AG04450 (cell line): ENCODE measurements at regions not wholly inside any gene's neighbourhood (a gene's known extent, or its start where the extent isn't known, plus 50 kb on each side); places are given as distances from the start of the nearest gene placed in this dataset.
A peak's percentile ranks its signal among the peaks of the same experiment; 100 is the strongest.
"Not testable (repeated sequence)": the region's sequence is repeated elsewhere in the genome, so short reads cannot be mapped to it uniquely, and the experiment has no call there.

ENCODE experiments used
- CTCF ChIA-PET: fragments of 300-600, 350-600 bp; formaldehyde crosslinking; extraction: SDS; loops from one replicate; lab custom pipeline; 2022; ENCODE audit warnings: antibody characterized with exemption, inconsistent platforms; lab: Charles Lee
- POLR2A ChIA-PET: fragments of 350-600 bp; formaldehyde crosslinking; extraction: SDS; loops from one replicate; lab custom pipeline; 2021; ENCODE audit warnings: antibody characterized with exemption, inconsistent platforms; lab: Yijun Ruan, JAX
- DNase-seq: peaks from one replicate; pipeline ENCODE4 v3.0.0-alpha.2; 2011; ENCODE audit warnings: low read depth, low spot score
- H3K27ac ChIP-seq: one replicate; pipeline ENCODE4 v1.5.1; 2012; ENCODE audit warnings: low read depth, low read length, control low read depth
- H3K27me3 ChIP-seq: one replicate; pipeline ENCODE4 v1.6.0; 2012; ENCODE audit warnings: low read length; ENCODE audit not compliant: control insufficient read depth, insufficient read depth
- H3K4me3 ChIP-seq: 2 replicates; pipeline ENCODE4 v1.5.1; 2011; ENCODE audit warnings: mild to moderate bottlenecking, low read depth, low read length, control low read depth
- H3K9me3 ChIP-seq: 2 replicates; pipeline ENCODE4 v1.5.1; 2012; ENCODE audit warnings: low read length; ENCODE audit not compliant: control insufficient read depth, insufficient read depth
- CTCF ChIP-seq: IDR thresholded peaks from 2 replicates; pipeline ENCODE4 v1.5.1; 2011; ENCODE audit warnings: low read depth, low read length, control low read depth, inconsistent platforms

- Histone ChIP-seq H3K9me3 (no peaks in the 10 kb centered on the region), H3K4me3 (no peak overlapping the region), H3K27ac (no peak overlapping the region), H3K27me3 (no peaks in the 10 kb centered on the region)
- POLR2A ChIA-PET: interaction anchor here (0.7 to 1.8 kb wide), 3 partner anchors 20 to 69 kb away, joined by 5 to 6 read pairs (median 6); no protein-coding TSS in a partner anchor
- no peak for DNase-seq
- no peak for TF ChIP-seq CTCF
- CTCF ChIA-PET: interaction anchor here (1.4 kb wide), 1 partner anchor 11 kb away, joined by 4 read pairs; no protein-coding TSS in a partner anchor
Observed at GRCh38 chr16:59634951-59635350, 900.8 kb upstream of the GOT2 start.

- DNase-seq: peak; percentile 38
- TF ChIP-seq CTCF: no peak
- Histone ChIP-seq H3K4me3 (no peak overlapping the region; the same call in 1 of the 2 replicates), H3K9me3 (no peaks in the 10 kb centered on the region), H3K27ac (peak overlapping the region; percentile 40), H3K27me3 (no peaks in the 10 kb centered on the region)
- ChIA-PET CTCF (interaction anchor here (1.3 to 1.4 kb wide), 2 partner anchors 11 to 99 kb away, joined by 4 read pairs; no protein-coding TSS in a partner anchor), POLR2A (interaction anchor here (0.7 to 1.8 kb wide), 5 partner anchors 19 to 68 kb away, joined by 3 to 6 read pairs (median 6); no protein-coding TSS in a partner anchor)
Observed at GRCh38 chr16:59634004-59634579, 900.0 kb upstream of the GOT2 start.

GRCh38 chr16:59632276-59632855, 898.2 kb upstream of the GOT2 start:
- H3K27ac ChIP-seq: no peak overlapping the region
- TF ChIP-seq CTCF: no peak
- H3K27me3 ChIP-seq: no peaks in the 10 kb centered on the region
- H3K9me3 ChIP-seq: no peaks in the 10 kb centered on the region
- ChIA-PET POLR2A (interaction anchor here (0.6 kb wide), 1 partner anchor 181 kb away, joined by 3 read pairs; no protein-coding TSS in a partner anchor), CTCF (interaction anchor here (0.6 to 1.6 kb wide), 2 partner anchors 11 to 971 kb away, joined by 3 to 4 read pairs; no protein-coding TSS in a partner anchor)
- no peak overlapping the region for H3K4me3 ChIP-seq
- DNase-seq: no peak

- H3K27me3 ChIP-seq, POLR2A ChIA-PET, CTCF ChIA-PET, DNase-seq, H3K4me3 ChIP-seq, H3K9me3 ChIP-seq, H3K27ac ChIP-seq: not testable (repeated sequence)
Observed at GRCh38 chr16:59624381-59624780, 890.3 kb upstream of the GOT2 start.

- no peak for DNase-seq
- Histone ChIP-seq H3K4me3 (no peak overlapping the region), H3K9me3 (no peaks in the 10 kb centered on the region), H3K27me3 (no peaks in the 10 kb centered on the region), H3K27ac (no peak overlapping the region)
- no peak for TF ChIP-seq CTCF
- ChIA-PET CTCF (no interaction called here), POLR2A (no interaction called here)
Observed at GRCh38 chr16:59614466-59615240, 880.5 kb upstream of the GOT2 start.

- CTCF ChIA-PET, DNase-seq, H3K27me3 ChIP-seq, H3K4me3 ChIP-seq, POLR2A ChIA-PET, H3K9me3 ChIP-seq, H3K27ac ChIP-seq: not testable (repeated sequence)
Observed at GRCh38 chr16:59612910-59613620, 878.9 kb upstream of the GOT2 start.
